Caco-2 (cell line): ENCODE measurements at regions not wholly inside any gene's neighbourhood (a gene's known extent, or its start where the extent isn't known, plus 50 kb on each side); places are given as distances from the start of the nearest gene placed in this dataset.
"Not testable (repeated sequence)": the region's sequence is repeated elsewhere in the genome, so short reads cannot be mapped to it uniquely, and the experiment has no call there.

ENCODE experiments used
- BruUV-seq: library from RNA; stranded (reverse); fragments of 400-500 nt; replicated peaks from 2 replicates; lab custom pipeline; 2021; lab: Mats Ljungman, UMichigan
- CTCF ChIA-PET: fragments of 300-600 bp; sonication (Branson Sonifier 250); formaldehyde crosslinking; loops from one replicate; lab custom pipeline; 2022; ENCODE audit warnings: antibody characterized with exemption; lab: Charles Lee
- POLR2A ChIA-PET: fragments of 300-600 bp; sonication (Branson Sonifier 250); formaldehyde crosslinking; loops from one replicate; lab custom pipeline; 2022; ENCODE audit warnings: antibody characterized with exemption; lab: Charles Lee
- DNase-seq, 2 experiments: peaks; one replicate each; pipeline versions ENCODE4 v3.0.0 to v3.0.0-alpha.2; 2020 to 2022
- H3K27me3 ChIP-seq: replicated peaks from 2 replicates; pipeline ENCODE4 v1.6.0; 2011; ENCODE audit warnings: low read length; ENCODE audit not compliant: control insufficient read depth, insufficient read depth
- H3K36me3 ChIP-seq: 2 replicates; pipeline ENCODE4 v1.5.1; 2011; ENCODE audit warnings: low read length; ENCODE audit not compliant: control insufficient read depth, insufficient read depth
- H3K4me1 ChIP-seq: fragments of 250-450 bp; sonication (Bioruptor Pico); 2 replicates; pipeline ENCODE4 v1.5.1; 2020; ENCODE audit warnings: mild to moderate bottlenecking
- H3K4me3 ChIP-seq: 2 replicates; pipeline ENCODE4 v1.5.1; 2011; ENCODE audit warnings: low read depth, mild to moderate bottlenecking, control low read depth, low read length
- H3K9me3 ChIP-seq: fragments of 250-450 bp; sonication (Bioruptor Pico); 2 replicates; pipeline ENCODE4 v1.5.1; 2020; ENCODE audit warnings: mild to moderate bottlenecking, moderate library complexity
- H3K27ac Mint-ChIP-seq: one replicate; pipeline ENCODE4 v1.8.0; 2022; ENCODE audit warnings: mixed read lengths; ENCODE audit not compliant: unreplicated experiment
- H3K27me3 Mint-ChIP-seq: one replicate; pipeline ENCODE4 v1.8.0; 2022; ENCODE audit warnings: mixed read lengths; ENCODE audit not compliant: insufficient read depth, unreplicated experiment
- H3K36me3 Mint-ChIP-seq: one replicate; pipeline ENCODE4 v1.8.0; 2022; ENCODE audit warnings: mild to moderate bottlenecking, mixed read lengths; ENCODE audit not compliant: insufficient read depth, unreplicated experiment
- H3K4me1 Mint-ChIP-seq: one replicate; pipeline ENCODE4 v1.8.0; 2022; ENCODE audit warnings: low read depth, mixed read lengths; ENCODE audit not compliant: unreplicated experiment
- H3K4me3 Mint-ChIP-seq: one replicate; pipeline ENCODE4 v1.8.0; 2022; ENCODE audit warnings: mild to moderate bottlenecking, moderate library complexity, mixed read lengths; ENCODE audit not compliant: unreplicated experiment
- H3K9me3 Mint-ChIP-seq: one replicate; pipeline ENCODE4 v1.8.0; 2022; ENCODE audit warnings: mixed read lengths; ENCODE audit not compliant: unreplicated experiment
- intact Hi-C: fragments of 100-400 bp; cut with micrococcal nuclease; formaldehyde crosslinking; loops from one replicate; pipeline ENCODE4 v1.10.0; 2022; ENCODE audit not compliant: unreplicated experiment
- TF ChIP-seq, protein P1 (sequence below), 2 experiments: fragments of 200-600 bp in 1 of 2; IDR thresholded peaks; 1 replicate in 1 of 2; 2 replicates in 1 of 2; pipeline versions ENCODE4 v1.5.1 to v1.8.0; 2011 to 2022; ENCODE audit warnings: antibody characterized with exemption in 1 of 2, control low read depth in 1 of 2, inconsistent platforms in 1 of 2, low read depth in 1 of 2, low read length in 1 of 2, mild to moderate bottlenecking in 1 of 2, moderate library complexity in 1 of 2; ENCODE audit not compliant: insufficient read depth in 1 of 2, severe bottlenecking in 1 of 2, unreplicated experiment in 1 of 2

DNA sequence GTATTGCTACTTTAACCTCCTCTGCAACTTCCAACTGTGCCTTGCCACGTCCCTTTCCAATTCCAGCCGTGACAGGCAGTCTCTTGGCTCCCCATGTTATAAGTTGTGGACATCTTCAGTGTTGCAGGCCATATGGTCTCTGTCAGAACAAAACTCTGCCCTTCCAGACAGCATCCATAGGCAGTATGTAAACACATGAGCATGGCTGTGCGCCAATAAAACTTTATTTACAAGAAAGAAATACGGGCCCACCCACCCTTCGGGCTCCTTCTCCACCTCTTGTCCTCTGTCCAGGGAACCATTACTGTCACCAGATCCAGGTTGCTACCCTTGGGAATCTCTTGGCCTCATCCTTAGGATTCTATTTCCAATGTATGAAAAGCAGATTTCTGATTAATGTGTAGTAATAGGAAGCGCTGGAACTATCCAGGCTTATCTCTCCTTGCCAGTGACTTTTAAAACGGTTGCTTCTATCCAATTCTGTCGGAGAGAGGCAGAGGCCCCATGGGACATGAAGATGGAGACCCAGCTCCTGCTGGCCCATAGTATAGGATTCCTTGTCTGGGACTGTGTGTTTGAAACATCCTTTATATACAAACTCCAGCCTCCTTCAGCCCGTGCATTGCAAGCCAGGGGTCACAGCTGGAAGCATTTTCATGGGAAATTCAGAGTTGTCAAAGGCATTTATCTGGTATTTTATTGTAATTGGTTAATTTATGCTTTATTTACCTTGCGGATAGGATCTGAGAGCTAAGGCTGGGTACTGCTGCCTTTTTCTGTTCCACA is 114.4 kb downstream of the ZNF664 start:
- Histone ChIP-seq H3K4me3 (no peak overlapping the region), H3K4me1 (no peaks in the 10 kb centered on the region), H3K36me3 (no peaks in the 10 kb centered on the region), H3K9me3 (no peaks in the 10 kb centered on the region), H3K27me3 (no peaks in the 10 kb centered on the region)
- Mint-ChIP-seq H3K9me3 (no peaks in the 10 kb centered on the region), H3K36me3 (no peaks in the 10 kb centered on the region), H3K27ac (no peak overlapping the region), H3K27me3 (no peaks in the 10 kb centered on the region), H3K4me3 (no peak overlapping the region), H3K4me1 (no peaks in the 10 kb centered on the region)
- intact Hi-C loops, result no loop called here
- CTCF ChIA-PET, result no interaction called here
- DNase-seq, result no peak
- no TSS peak for BruUV-seq
- TF ChIP-seq, protein P1, sequence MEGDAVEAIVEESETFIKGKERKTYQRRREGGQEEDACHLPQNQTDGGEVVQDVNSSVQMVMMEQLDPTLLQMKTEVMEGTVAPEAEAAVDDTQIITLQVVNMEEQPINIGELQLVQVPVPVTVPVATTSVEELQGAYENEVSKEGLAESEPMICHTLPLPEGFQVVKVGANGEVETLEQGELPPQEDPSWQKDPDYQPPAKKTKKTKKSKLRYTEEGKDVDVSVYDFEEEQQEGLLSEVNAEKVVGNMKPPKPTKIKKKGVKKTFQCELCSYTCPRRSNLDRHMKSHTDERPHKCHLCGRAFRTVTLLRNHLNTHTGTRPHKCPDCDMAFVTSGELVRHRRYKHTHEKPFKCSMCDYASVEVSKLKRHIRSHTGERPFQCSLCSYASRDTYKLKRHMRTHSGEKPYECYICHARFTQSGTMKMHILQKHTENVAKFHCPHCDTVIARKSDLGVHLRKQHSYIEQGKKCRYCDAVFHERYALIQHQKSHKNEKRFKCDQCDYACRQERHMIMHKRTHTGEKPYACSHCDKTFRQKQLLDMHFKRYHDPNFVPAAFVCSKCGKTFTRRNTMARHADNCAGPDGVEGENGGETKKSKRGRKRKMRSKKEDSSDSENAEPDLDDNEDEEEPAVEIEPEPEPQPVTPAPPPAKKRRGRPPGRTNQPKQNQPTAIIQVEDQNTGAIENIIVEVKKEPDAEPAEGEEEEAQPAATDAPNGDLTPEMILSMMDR (IDR thresholded peaks at IDR 0.05; ENCODE audit: insufficient read depth in 1 of 2, low read depth in 1 of 2, low read length in 1 of 2, severe bottlenecking in 1 of 2, unreplicated experiment in 1 of 2), result no peak
- POLR2A ChIA-PET, result no interaction called here

DNA sequence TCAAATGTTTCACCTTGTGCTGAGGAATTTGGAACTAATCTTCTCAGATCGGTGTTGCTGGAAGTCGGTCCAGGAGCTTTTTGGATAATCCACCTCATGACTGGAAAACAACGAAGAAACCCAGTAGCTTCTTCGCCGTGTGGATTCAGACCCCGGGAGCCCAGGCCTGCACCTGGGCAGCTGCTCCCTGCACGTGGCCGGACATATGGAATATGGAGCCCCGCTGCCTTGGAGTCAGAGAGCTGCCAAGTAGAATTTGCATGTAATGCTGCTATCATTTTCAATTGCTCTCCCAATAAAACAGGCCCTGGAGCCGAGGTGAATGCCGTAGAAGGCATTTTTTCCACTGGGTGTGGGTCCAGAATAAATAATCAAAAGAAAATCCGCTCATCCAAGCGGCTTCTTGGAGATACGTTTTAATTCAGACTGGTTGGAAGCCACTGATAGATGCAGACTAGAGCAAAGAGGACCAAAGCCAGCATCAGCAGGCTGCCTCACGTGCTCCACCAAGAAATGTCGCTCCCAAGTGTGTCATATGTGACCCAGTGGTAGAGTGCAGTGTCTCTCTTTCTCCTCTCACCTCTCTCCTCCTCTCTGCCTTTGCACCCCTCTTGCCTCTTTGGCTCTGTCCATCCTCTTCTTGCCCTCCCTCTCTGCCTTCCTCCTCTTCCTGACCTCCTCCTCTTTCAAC is 115.3 kb downstream of the ZNF664 start:
- TF ChIP-seq, protein P1 (IDR thresholded peaks at IDR 0.05; ENCODE audit: insufficient read depth in 1 of 2, low read depth in 1 of 2, low read length in 1 of 2, severe bottlenecking in 1 of 2, unreplicated experiment in 1 of 2), result no peak
- Histone ChIP-seq H3K4me1 (no peaks in the 10 kb centered on the region), H3K27me3 (no peaks in the 10 kb centered on the region), H3K4me3 (no peak overlapping the region), H3K36me3 (no peaks in the 10 kb centered on the region), H3K9me3 (no peaks in the 10 kb centered on the region)
- Mint-ChIP-seq H3K27ac (no peak overlapping the region), H3K36me3 (no peaks in the 10 kb centered on the region), H3K27me3 (no peaks in the 10 kb centered on the region), H3K4me1 (no peaks in the 10 kb centered on the region), H3K9me3 (no peaks in the 10 kb centered on the region), H3K4me3 (no peak overlapping the region)
- intact Hi-C loops, result no loop called here
- no peak for DNase-seq
- ChIA-PET POLR2A (no interaction called here), CTCF (no interaction called here)
- BruUV-seq, result no TSS peak

DNA sequence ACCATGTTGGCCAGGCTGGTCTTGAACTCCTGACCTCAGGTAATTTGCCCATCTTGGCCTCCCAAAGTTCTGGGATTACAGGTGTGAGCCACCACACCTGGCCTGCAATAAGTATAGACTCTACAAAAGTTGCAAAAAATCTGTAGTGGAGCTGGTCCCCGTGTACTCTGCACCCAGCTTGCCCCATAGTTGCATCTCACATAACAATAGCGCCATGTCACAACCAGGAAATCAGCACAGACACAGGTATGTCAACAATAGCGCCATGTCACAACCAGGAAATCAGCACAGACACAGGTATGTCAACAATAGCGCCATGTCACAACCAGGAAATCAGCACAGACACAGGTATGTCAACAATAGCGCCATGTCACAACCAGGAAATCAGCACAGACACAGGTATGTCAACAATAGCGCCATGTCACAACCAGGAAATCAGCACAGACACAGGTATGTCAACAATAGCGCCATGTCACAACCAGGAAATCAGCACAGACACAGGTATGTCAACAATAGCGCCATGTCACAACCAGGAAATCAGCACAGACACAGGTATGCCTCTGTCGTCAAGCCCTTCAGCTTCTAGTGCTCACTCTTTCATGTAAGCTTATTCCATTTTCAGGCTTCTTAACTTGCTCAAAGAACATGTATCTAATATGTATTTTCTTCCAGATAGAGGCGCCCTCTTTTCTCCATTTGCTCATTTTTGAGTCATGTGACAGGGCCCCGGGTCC is 116.3 kb downstream of the ZNF664 start:
- H3K36me3 ChIP-seq, H3K9me3 Mint-ChIP-seq, H3K4me1 ChIP-seq, H3K4me3 ChIP-seq, H3K27me3 Mint-ChIP-seq, intact Hi-C loops, DNase-seq, H3K4me1 Mint-ChIP-seq, H3K27me3 ChIP-seq, H3K36me3 Mint-ChIP-seq, POLR2A ChIA-PET, BruUV-seq, H3K4me3 Mint-ChIP-seq, CTCF ChIA-PET, H3K27ac Mint-ChIP-seq, H3K9me3 ChIP-seq: not testable (repeated sequence)
